ENCODE measurements at regions not wholly inside any gene's neighbourhood (a gene's known extent, or its start where the extent isn't known, plus 50 kb on each side); places are given as distances from the start of the nearest gene placed in this dataset.

GRCh38 chr12:33628087-33628486, 188.5 kb upstream of the SYT10 start:
- 50% methylated on average over 1 of the region's 1 CpG for WGBS (ENCODE audit: low lambda C conversion rate)
- H2AFZ ChIP-seq (ENCODE audit: low read length) = no peak overlapping the region
- no peaks in the 10 kb centered on the region for H4K20me1 ChIP-seq (ENCODE audit: insufficient read depth, low read length)
- TF ChIP-seq PHF21A (CRISPR knock-in tag; IDR thresholded peaks at IDR 0.05) = no peak
- TF ChIP-seq NAIF1 (CRISPR knock-in tag; IDR thresholded peaks at IDR 0.05; ENCODE audit: borderline replicate concordance) = no peak
- no peak for TF ChIP-seq ZNF264 (CRISPR knock-in tag; IDR thresholded peaks at IDR 0.05)
- TF ChIP-seq HOXA3 (CRISPR knock-in tag; IDR thresholded peaks at IDR 0.05) = no peak
- TF ChIP-seq, protein P1, sequence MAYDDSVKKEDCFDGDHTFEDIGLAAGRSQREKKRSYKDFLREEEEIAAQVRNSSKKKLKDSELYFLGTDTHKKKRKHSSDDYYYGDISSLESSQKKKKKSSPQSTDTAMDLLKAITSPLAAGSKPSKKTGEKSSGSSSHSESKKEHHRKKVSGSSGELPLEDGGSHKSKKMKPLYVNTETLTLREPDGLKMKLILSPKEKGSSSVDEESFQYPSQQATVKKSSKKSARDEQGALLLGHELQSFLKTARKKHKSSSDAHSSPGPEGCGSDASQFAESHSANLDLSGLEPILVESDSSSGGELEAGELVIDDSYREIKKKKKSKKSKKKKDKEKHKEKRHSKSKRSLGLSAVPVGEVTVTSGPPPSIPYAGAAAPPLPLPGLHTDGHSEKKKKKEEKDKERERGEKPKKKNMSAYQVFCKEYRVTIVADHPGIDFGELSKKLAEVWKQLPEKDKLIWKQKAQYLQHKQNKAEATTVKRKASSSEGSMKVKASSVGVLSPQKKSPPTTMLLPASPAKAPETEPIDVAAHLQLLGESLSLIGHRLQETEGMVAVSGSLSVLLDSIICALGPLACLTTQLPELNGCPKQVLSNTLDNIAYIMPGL (CRISPR knock-in tag; IDR thresholded peaks at IDR 0.05; ENCODE audit: borderline replicate concordance in 1 of 2, low read depth in 1 of 2) = no peak
- ATAC-seq (no peak), DNase-seq (ENCODE audit: low spot score) (no peak), FAIRE-seq (no peak)
- H3K9ac ChIP-seq (ENCODE audit: insufficient read depth, low read depth, low read length) = no peak overlapping the region
- H3K27ac ChIP-seq (ENCODE audit: extremely low read length, insufficient read depth, low read length) = no peak overlapping the region
- ChIA-PET POLR2A (no interaction called here), CTCF (ENCODE audit: low intra/inter-chr PET ratio, low total read pairs) (no interaction called here)
- no TSS peak for BruUV-seq (replicated peaks)
- no peak overlapping the region for H3K4me2 ChIP-seq (ENCODE audit: low read depth, low read length)
- in situ Hi-C loops (cut with HindIII; ENCODE audit: extremely low pct_ligation_motif_present, low pct_unique_long_range_greater_than_20kb) = no loop called here
- no peaks in the 10 kb centered on the region for H3K79me2 ChIP-seq (ENCODE audit: insufficient read depth, low read length)
- H3K4me1 ChIP-seq (ENCODE audit: insufficient read depth, low read length) = no peaks in the 10 kb centered on the region
- intact Hi-C loops (cut with micrococcal nuclease; ENCODE audit: unreplicated experiment) = no loop called here
- H3K4me3 ChIP-seq (replicated peaks in 1 of 3; ENCODE audit: insufficient read depth in 1 of 3, low read depth in 2 of 3, low read length in 3 of 3) = no peak overlapping the region
- H3K27me3 ChIP-seq (ENCODE audit: control insufficient read depth in 1 of 2, insufficient read depth in 2 of 2, low read length in 2 of 2) = no peaks in the 10 kb centered on the region
- H3K36me3 ChIP-seq (replicated peaks in 1 of 2; ENCODE audit: control insufficient read depth in 1 of 2, insufficient read depth in 2 of 2, low read length in 2 of 2) = no peaks in the 10 kb centered on the region
- H3K9me3 ChIP-seq (ENCODE audit: low read length) = no peaks in the 10 kb centered on the region

DNA sequence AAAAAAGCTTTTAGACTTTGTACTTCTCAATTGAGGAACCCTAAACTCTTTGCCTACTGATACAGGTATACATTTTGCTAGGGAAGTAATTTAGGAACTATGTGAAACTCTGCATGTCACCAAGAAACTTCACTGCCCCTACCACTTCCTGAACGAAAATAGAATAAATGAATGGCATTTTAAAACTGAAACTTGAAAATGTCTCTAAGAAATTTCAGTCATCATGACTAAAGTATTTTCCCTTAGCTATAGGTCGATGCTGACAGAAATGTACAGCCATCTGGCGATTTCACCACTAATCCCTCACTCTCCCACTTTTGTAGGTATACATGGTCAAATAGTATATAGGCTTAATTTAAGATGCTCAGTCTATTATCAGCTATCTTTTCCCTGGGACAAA, 194.9 kb upstream of the SYT10 start:
- Histone ChIP-seq H2AFZ (ENCODE audit: low read length) (no peak overlapping the region), H3K9me3 (ENCODE audit: low read length) (no peaks in the 10 kb centered on the region), H3K36me3 (replicated peaks in 1 of 2; ENCODE audit: control insufficient read depth in 1 of 2, insufficient read depth in 2 of 2, low read length in 2 of 2) (no peaks in the 10 kb centered on the region), H3K79me2 (ENCODE audit: insufficient read depth, low read length) (no peaks in the 10 kb centered on the region), H3K4me2 (ENCODE audit: low read depth, low read length) (no peak overlapping the region), H4K20me1 (ENCODE audit: insufficient read depth, low read length) (no peaks in the 10 kb centered on the region), H3K27me3 (ENCODE audit: control insufficient read depth in 1 of 2, insufficient read depth in 2 of 2, low read length in 2 of 2) (no peaks in the 10 kb centered on the region), H3K27ac (ENCODE audit: extremely low read length, insufficient read depth, low read length) (no peak overlapping the region), H3K4me3 (replicated peaks in 1 of 3; ENCODE audit: insufficient read depth in 1 of 3, low read depth in 2 of 3, low read length in 3 of 3) (no peak overlapping the region), H3K9ac (ENCODE audit: insufficient read depth, low read depth, low read length) (no peak overlapping the region), H3K4me1 (ENCODE audit: insufficient read depth, low read length) (no peaks in the 10 kb centered on the region)
- ChIA-PET CTCF (ENCODE audit: low intra/inter-chr PET ratio, low total read pairs) (no interaction called here), POLR2A (no interaction called here)
- BruUV-seq (replicated peaks) = no TSS peak
- no peak for DNase-seq (ENCODE audit: low spot score)
- intact Hi-C loops (cut with micrococcal nuclease; ENCODE audit: unreplicated experiment) (no loop called here), in situ Hi-C loops (cut with HindIII; ENCODE audit: extremely low pct_ligation_motif_present, low pct_unique_long_range_greater_than_20kb) (no loop called here)
- 1% methylated on average over 3 of the region's 3 CpGs for WGBS (ENCODE audit: low lambda C conversion rate)
- no peak for ATAC-seq
- no peak for FAIRE-seq
- no peak for TF ChIP-seq ZNF670 (CRISPR knock-in tag; IDR thresholded peaks at IDR 0.05; ENCODE audit: borderline replicate concordance)
- TF ChIP-seq SCMH1 (CRISPR knock-in tag; IDR thresholded peaks at IDR 0.05; ENCODE audit: borderline replicate concordance) = no peak
- TF ChIP-seq FOXM1 (CRISPR knock-in tag; IDR thresholded peaks at IDR 0.05) = no peak
- no peak for TF ChIP-seq HNF1A (IDR thresholded peaks at IDR 0.05; ENCODE audit: low read depth)
- no peak for TF ChIP-seq HNF1A (CRISPR knock-in tag; IDR thresholded peaks at IDR 0.05; ENCODE audit: borderline replicate concordance)
- TF ChIP-seq THYN1 (CRISPR knock-in tag; IDR thresholded peaks at IDR 0.05; ENCODE audit: borderline replicate concordance, low read depth) = no peak
- TF ChIP-seq POGZ (CRISPR knock-in tag; IDR thresholded peaks at IDR 0.05) = no peak
- TF ChIP-seq ZMYM3 (CRISPR knock-in tag; IDR thresholded peaks at IDR 0.05) = no peak
- no peak for TF ChIP-seq ZBTB3 (CRISPR knock-in tag; IDR thresholded peaks at IDR 0.05; ENCODE audit: borderline replicate concordance, low read depth)

All from HepG2 (cell line).